ENCODE measurements at regions not wholly inside any gene's neighbourhood (a gene's known extent, or its start where the extent isn't known, plus 50 kb on each side); places are given as distances from the start of the nearest gene placed in this dataset.

- H3K36me3 Mint-ChIP-seq: no peaks in the 10 kb centered on the region
These were observed 367.3 kb downstream of the DUSP6 start for GRCh38 chr12:88985011-88985410.

DNA sequence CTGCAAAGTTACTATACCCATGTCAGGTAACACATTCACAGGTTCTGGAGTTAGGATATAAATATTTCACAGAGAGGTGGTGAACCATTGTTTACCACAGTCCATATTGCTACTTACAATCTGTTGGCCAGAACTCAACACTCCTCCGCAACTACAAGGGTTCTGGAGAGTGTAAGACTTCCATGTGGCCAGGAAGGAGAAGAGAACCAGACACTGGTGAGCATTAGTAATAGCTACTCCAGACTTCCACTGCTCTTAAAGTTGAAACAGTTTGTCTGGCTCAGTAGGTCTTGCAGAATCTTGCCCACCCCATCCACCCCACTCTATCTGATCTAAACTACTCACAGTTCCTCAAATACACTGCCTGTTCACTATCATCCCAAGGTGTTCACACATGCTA is 369.6 kb downstream of the DUSP6 start:
- no peaks in the 10 kb centered on the region for H3K4me1 Mint-ChIP-seq
- H3K4me3 Mint-ChIP-seq: no peak overlapping the region
- POLR2A ChIA-PET: no interaction called here
- H3K27ac Mint-ChIP-seq: no peak overlapping the region
- no peak for ATAC-seq (ENCODE audit: low read depth)
- no peaks in the 10 kb centered on the region for H3K9me3 Mint-ChIP-seq
- H3K27me3 Mint-ChIP-seq: peaks cover 25% of the 10 kb centered on the region
- DNase-seq: no peak
- H3K36me3 Mint-ChIP-seq: no peaks in the 10 kb centered on the region

More at GRCh38 chr12:88985011-88985410, 367.3 kb downstream of the DUSP6 start:
- POLR2A ChIA-PET: no interaction called here
- DNase-seq (no peak), ATAC-seq (ENCODE audit: low read depth) (no peak)
- Mint-ChIP-seq H3K4me1 (no peaks in the 10 kb centered on the region), H3K9me3 (no peaks in the 10 kb centered on the region), H3K4me3 (no peak overlapping the region), H3K27me3 (peaks cover 27% of the 10 kb centered on the region), H3K27ac (no peak overlapping the region)

DNA sequence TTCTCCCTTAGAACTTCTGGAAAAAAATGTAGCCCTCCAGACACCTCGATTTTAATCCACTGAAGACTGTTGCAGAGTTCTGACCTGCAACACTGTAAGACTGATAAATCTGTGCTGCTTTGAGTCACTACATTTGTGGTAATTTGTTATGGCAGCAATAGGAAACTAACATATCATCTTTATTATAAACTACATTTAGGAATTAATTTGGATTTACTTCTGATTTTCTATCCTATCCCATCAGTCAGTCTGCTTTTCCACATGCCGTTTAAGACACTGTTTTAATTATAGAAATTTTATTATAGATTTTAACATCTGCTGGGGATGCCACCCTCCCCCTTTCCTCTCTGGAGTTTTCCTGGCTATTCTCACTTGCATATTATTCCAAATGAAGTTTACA is 375.2 kb downstream of the DUSP6 start:
- Mint-ChIP-seq H3K9me3 (no peaks in the 10 kb centered on the region), H3K4me1 (no peaks in the 10 kb centered on the region), H3K36me3 (no peaks in the 10 kb centered on the region), H3K4me3 (no peak overlapping the region), H3K27me3 (peaks cover 20% of the 10 kb centered on the region), H3K27ac (no peak overlapping the region)
- DNase-seq (no peak), ATAC-seq (ENCODE audit: low read depth) (no peak)
- POLR2A ChIA-PET: no interaction called here

GRCh38 chr12:88973998-88974397 is 378.3 kb downstream of the DUSP6 start:
- no peak overlapping the region for H3K4me3 Mint-ChIP-seq
- no peaks in the 10 kb centered on the region for H3K9me3 Mint-ChIP-seq
- no peak for ATAC-seq (ENCODE audit: low read depth)
- peaks cover 10% of the 10 kb centered on the region for H3K27me3 Mint-ChIP-seq
- no peaks in the 10 kb centered on the region for H3K36me3 Mint-ChIP-seq
- H3K4me1 Mint-ChIP-seq: no peaks in the 10 kb centered on the region
- DNase-seq: no peak
- no peak overlapping the region for H3K27ac Mint-ChIP-seq
- POLR2A ChIA-PET: no interaction called here

GRCh38 chr12:88970740-88971139 is 381.6 kb downstream of the DUSP6 start:
- H3K9me3 Mint-ChIP-seq: no peaks in the 10 kb centered on the region
- no peak for DNase-seq
- H3K4me3 Mint-ChIP-seq: no peak overlapping the region
- H3K27ac Mint-ChIP-seq: no peak overlapping the region
- peaks cover 9% of the 10 kb centered on the region for H3K27me3 Mint-ChIP-seq
- H3K36me3 Mint-ChIP-seq: no peaks in the 10 kb centered on the region
- no peaks in the 10 kb centered on the region for H3K4me1 Mint-ChIP-seq
- no peak for ATAC-seq (ENCODE audit: low read depth)
- POLR2A ChIA-PET: no interaction called here

- Mint-ChIP-seq H3K4me1 (no peaks in the 10 kb centered on the region), H3K36me3 (no peaks in the 10 kb centered on the region), H3K4me3 (no peak overlapping the region), H3K27ac (no peak overlapping the region), H3K9me3 (no peaks in the 10 kb centered on the region), H3K27me3 (peaks cover 17% of the 10 kb centered on the region)
- ATAC-seq (ENCODE audit: low read depth) (no peak), DNase-seq (no peak)
- POLR2A ChIA-PET: no interaction called here
These were observed 383.2 kb downstream of the DUSP6 start for GRCh38 chr12:88969127-88969526.

DNA sequence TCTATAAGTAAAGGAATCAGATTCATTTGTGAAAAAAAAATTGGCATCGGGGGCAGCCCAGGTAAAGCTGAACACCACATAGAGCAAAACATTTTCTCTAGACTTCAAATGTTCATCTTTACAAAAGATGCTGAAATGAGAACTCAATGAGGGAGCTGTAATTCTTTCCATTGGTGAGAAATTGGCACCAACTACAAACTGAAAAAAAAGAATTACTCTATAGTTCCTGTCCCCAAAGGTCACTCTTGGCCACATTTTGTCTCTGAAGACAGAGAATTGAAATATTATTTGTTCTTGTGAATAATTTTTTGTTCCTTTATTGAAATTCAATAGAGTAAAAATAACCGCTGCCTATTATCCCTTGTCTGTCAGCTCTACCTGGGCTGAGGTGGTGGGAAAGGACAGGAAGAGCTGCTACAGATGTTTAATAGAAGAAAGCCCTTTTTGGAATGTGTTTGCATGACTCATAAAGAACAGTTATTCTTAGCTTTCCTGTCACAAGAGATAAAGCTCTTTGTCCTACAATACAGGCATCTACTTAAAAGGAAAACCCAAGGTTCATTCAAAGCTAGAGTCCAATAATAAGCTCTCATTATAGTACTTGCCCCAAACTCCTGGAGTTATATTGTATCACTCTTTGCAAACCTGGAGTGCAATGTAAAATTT is 380.1 kb upstream of the KITLG start:
- H3K9me3 Mint-ChIP-seq: no peaks in the 10 kb centered on the region
- H3K27ac Mint-ChIP-seq: no peak overlapping the region
- no peak for DNase-seq
- POLR2A ChIA-PET: no interaction called here
- peaks cover 7% of the 10 kb centered on the region for H3K27me3 Mint-ChIP-seq
- no peaks in the 10 kb centered on the region for H3K36me3 Mint-ChIP-seq
- ATAC-seq (ENCODE audit: low read depth): no peak
- H3K4me1 Mint-ChIP-seq: no peaks in the 10 kb centered on the region
- no peak overlapping the region for H3K4me3 Mint-ChIP-seq

GRCh38 chr12:88958946-88959345 is 378.7 kb upstream of the KITLG start:
- Mint-ChIP-seq H3K27me3 (peaks cover 4% of the 10 kb centered on the region), H3K9me3 (no peaks in the 10 kb centered on the region), H3K4me3 (no peak overlapping the region), H3K36me3 (no peaks in the 10 kb centered on the region), H3K27ac (no peak overlapping the region), H3K4me1 (no peaks in the 10 kb centered on the region)
- ATAC-seq (ENCODE audit: low read depth) (no peak), DNase-seq (no peak)
- POLR2A ChIA-PET: no interaction called here

DNA sequence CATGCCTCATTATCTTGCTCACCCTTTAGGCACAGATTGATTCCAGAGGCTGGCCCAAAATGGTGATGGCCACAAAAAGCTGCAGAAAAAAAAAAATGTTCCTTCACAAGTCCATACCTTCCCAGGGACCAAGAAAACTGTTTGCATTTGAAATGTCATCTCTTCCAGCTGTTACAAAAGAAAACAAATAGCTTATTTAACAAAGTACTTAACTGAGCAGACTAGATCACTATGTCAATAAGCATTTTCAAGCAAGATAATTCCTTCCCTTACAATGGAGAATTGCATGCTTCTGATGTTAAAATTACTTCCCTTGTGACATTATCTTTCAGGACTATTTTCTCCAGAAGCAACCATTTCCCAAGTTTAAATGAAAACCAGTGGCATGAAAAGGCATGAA is 377.9 kb upstream of the KITLG start:
- no peak for ATAC-seq (ENCODE audit: low read depth)
- H3K27ac Mint-ChIP-seq: no peak overlapping the region
- H3K4me3 Mint-ChIP-seq: no peak overlapping the region
- POLR2A ChIA-PET: no interaction called here
- H3K36me3 Mint-ChIP-seq: no peaks in the 10 kb centered on the region
- no peaks in the 10 kb centered on the region for H3K4me1 Mint-ChIP-seq
- no peak for DNase-seq
- H3K9me3 Mint-ChIP-seq: no peaks in the 10 kb centered on the region
- H3K27me3 Mint-ChIP-seq: peaks cover 4% of the 10 kb centered on the region

DNA sequence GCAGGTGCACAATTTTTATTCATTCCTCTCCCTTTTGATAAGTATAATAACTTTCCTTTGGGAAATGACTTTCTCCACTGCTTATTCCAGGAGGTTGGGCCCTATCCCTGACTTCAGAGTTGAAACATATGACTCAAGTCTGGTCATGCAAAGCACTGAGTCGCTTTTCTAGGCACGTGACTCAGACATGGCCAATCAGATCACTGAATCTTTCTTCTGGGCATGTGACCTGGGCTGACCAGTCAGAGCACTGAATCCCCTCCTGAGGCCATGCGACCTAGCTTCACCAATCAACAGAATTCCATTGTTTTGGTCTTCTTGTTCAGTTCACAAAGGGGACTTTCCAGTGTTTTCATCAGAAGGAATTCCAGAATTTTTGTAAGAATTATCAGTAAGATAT is 377.1 kb upstream of the KITLG start:
- no peak overlapping the region for H3K27ac Mint-ChIP-seq
- no peak for ATAC-seq (ENCODE audit: low read depth)
- no peaks in the 10 kb centered on the region for H3K4me1 Mint-ChIP-seq
- no peak for DNase-seq
- POLR2A ChIA-PET: no interaction called here
- H3K36me3 Mint-ChIP-seq: no peaks in the 10 kb centered on the region
- H3K9me3 Mint-ChIP-seq: no peaks in the 10 kb centered on the region
- H3K27me3 Mint-ChIP-seq: peaks cover 4% of the 10 kb centered on the region
- no peak overlapping the region for H3K4me3 Mint-ChIP-seq

GRCh38 chr12:88955531-88955930 is 375.3 kb upstream of the KITLG start:
- H3K4me1 Mint-ChIP-seq: no peaks in the 10 kb centered on the region
- POLR2A ChIA-PET: no interaction called here
- no peak overlapping the region for H3K4me3 Mint-ChIP-seq
- H3K9me3 Mint-ChIP-seq: no peaks in the 10 kb centered on the region
- no peak for ATAC-seq (ENCODE audit: low read depth)
- no peak overlapping the region for H3K27ac Mint-ChIP-seq
- no peaks in the 10 kb centered on the region for H3K36me3 Mint-ChIP-seq
- peaks cover 9% of the 10 kb centered on the region for H3K27me3 Mint-ChIP-seq
- DNase-seq: no peak

- Mint-ChIP-seq H3K36me3 (no peaks in the 10 kb centered on the region), H3K27ac (no peak overlapping the region), H3K4me1 (no peaks in the 10 kb centered on the region), H3K9me3 (no peaks in the 10 kb centered on the region), H3K27me3 (peaks cover 7% of the 10 kb centered on the region), H3K4me3 (no peak overlapping the region)
- POLR2A ChIA-PET: no interaction called here
- DNase-seq (no peak), ATAC-seq (ENCODE audit: low read depth) (no peak)
These were observed 372.8 kb upstream of the KITLG start for GRCh38 chr12:88953029-88953586.

DNA sequence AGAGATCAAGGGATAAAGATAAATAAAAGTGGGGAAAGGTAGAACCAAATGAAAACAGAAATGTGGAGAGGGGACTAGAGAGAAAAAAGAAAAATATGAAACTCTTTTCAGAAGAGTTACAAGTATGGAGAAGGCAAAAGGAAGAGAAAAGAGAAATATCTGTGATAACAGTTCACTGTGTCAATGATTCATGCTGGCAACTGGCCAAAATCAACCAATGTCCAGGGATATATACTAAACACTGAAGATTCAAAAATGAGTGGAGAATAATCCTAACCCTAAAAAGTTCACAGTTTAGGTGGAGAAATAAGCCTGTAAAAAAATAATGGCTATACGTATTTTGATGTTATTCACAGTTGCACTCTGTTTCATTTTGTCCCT is 372.3 kb upstream of the KITLG start:
- DNase-seq: no peak
- Mint-ChIP-seq H3K4me1 (no peaks in the 10 kb centered on the region), H3K27me3 (peaks cover 7% of the 10 kb centered on the region), H3K4me3 (no peak overlapping the region), H3K36me3 (no peaks in the 10 kb centered on the region), H3K27ac (no peak overlapping the region), H3K9me3 (no peaks in the 10 kb centered on the region)
- POLR2A ChIA-PET: interaction anchor here (0.6 kb wide), 1 partner anchor 573 kb away, joined by 3 read pairs; no protein-coding TSS in a partner anchor
- ATAC-seq (ENCODE audit: low read depth): no peak

DNA sequence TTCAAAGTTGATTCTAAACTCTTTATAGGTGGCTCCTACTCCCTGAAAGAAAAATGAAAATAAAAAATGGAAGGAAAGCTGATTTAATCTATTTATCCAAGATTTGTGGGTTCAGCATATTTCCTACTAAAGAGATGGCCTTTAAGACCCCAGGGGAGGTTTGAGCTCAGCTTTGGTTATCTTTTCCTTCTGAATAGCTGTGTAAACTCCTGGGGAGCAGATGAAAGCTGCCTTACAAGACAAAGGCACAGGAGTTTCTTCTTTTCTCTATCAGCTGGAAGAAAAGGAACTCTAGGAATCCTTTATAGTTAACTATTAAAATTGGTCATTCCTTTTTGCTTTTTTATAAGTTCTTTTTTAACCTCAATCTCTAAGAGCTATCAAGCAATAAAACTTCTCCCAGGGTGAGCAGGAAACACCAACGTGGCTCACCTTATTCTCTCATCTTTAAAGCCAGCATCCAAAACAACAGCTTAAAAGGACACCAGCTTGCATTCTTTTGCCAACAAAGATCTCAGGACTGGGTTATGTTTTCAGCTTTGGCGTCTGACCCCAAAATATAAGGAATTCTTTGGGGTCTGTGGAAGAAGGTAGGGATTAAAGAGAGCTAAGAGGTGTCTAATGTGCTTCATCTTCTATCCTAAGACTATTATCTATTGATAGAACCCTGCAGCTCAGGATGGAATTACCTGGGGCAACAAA is 371.7 kb upstream of the KITLG start:
- ATAC-seq (ENCODE audit: low read depth) (no peak), DNase-seq (no peak)
- H3K36me3 Mint-ChIP-seq: no peaks in the 10 kb centered on the region
- no peaks in the 10 kb centered on the region for H3K4me1 Mint-ChIP-seq
- peaks cover 7% of the 10 kb centered on the region for H3K27me3 Mint-ChIP-seq
- H3K27ac Mint-ChIP-seq: no peak overlapping the region
- no peak overlapping the region for H3K4me3 Mint-ChIP-seq
- POLR2A ChIA-PET: interaction anchor here (0.6 kb wide), 1 partner anchor 573 kb away, joined by 3 read pairs; no protein-coding TSS in a partner anchor
- H3K9me3 Mint-ChIP-seq: no peaks in the 10 kb centered on the region

Measured in activated naive CD8-positive, alpha-beta T cell treated with anti-CD3 and anti-CD28 coated beads, Interleukin-2, amount 10 ng/mL, durations not matched to agents 7 days and 5 days (primary cell).